ENCODE measurements at regions not wholly inside any gene's neighbourhood (a gene's known extent, or its start where the extent isn't known, plus 50 kb on each side); places are given as distances from the start of the nearest gene placed in this dataset.
"Not testable (repeated sequence)": the region's sequence is repeated elsewhere in the genome, so short reads cannot be mapped to it uniquely, and the experiment has no call there.

GRCh38 chr7:1298931-1299885 is 66.5 kb downstream of the UNCX start:
- Histone ChIP-seq H3K4me1 (ENCODE audit: low read length) (peaks cover 5% of the 10 kb centered on the region), H3K4me3 (ENCODE audit: low read length) (no peak overlapping the region), H3K27me3 (ENCODE audit: low read length) (no peaks in the 10 kb centered on the region), H3K4me2 (ENCODE audit: low read depth, low read length, poor library complexity, severe bottlenecking) (no peak overlapping the region), H2AFZ (ENCODE audit: low read length) (no peak overlapping the region), H3K9ac (ENCODE audit: low read length) (no peak overlapping the region), H3K79me2 (ENCODE audit: low read length) (no peaks in the 10 kb centered on the region), H3K9me3 (ENCODE audit: low read length) (no peaks in the 10 kb centered on the region), H4K20me1 (ENCODE audit: insufficient read depth, low read depth, low read length) (no peaks in the 10 kb centered on the region), H3K27ac (ENCODE audit: low read length) (no peak overlapping the region), H3K9me2 (replicated peaks; ENCODE audit: insufficient read depth, low read length) (no peaks in the 10 kb centered on the region), H3K36me3 (ENCODE audit: insufficient read depth, low read length) (no peaks in the 10 kb centered on the region)
- no peak for DNase-seq

- H3K9me2 ChIP-seq (replicated peaks; ENCODE audit: insufficient read depth, low read length) = no peaks in the 10 kb centered on the region
- H2AFZ ChIP-seq (ENCODE audit: low read length) = no peak overlapping the region
- H3K4me1 ChIP-seq (ENCODE audit: low read length) = peaks cover 5% of the 10 kb centered on the region
- no peak overlapping the region for H3K27ac ChIP-seq (ENCODE audit: low read length)
- H3K4me3 ChIP-seq (ENCODE audit: low read length) = no peak overlapping the region
- no peaks in the 10 kb centered on the region for H3K36me3 ChIP-seq (ENCODE audit: insufficient read depth, low read length)
- H3K9me3 ChIP-seq (ENCODE audit: low read length) = no peaks in the 10 kb centered on the region
- H3K9ac ChIP-seq (ENCODE audit: low read length) = no peak overlapping the region
- DNase-seq = no peak
- no peaks in the 10 kb centered on the region for H4K20me1 ChIP-seq (ENCODE audit: insufficient read depth, low read depth, low read length)
- H3K4me2 ChIP-seq (ENCODE audit: low read depth, low read length, poor library complexity, severe bottlenecking) = no peak overlapping the region
- no peaks in the 10 kb centered on the region for H3K79me2 ChIP-seq (ENCODE audit: low read length)
- H3K27me3 ChIP-seq (ENCODE audit: low read length) = no peaks in the 10 kb centered on the region
These were observed 67.5 kb downstream of the UNCX start for GRCh38 chr7:1300206-1300605.

- Histone ChIP-seq H3K27ac (ENCODE audit: low read length) (no peak overlapping the region), H3K9me3 (ENCODE audit: low read length) (no peaks in the 10 kb centered on the region), H3K4me2 (ENCODE audit: low read depth, low read length, poor library complexity, severe bottlenecking) (no peak overlapping the region), H3K4me1 (ENCODE audit: low read length) (peaks cover 5% of the 10 kb centered on the region), H3K79me2 (ENCODE audit: low read length) (no peaks in the 10 kb centered on the region), H3K36me3 (ENCODE audit: insufficient read depth, low read length) (no peaks in the 10 kb centered on the region), H4K20me1 (ENCODE audit: insufficient read depth, low read depth, low read length) (no peaks in the 10 kb centered on the region), H3K4me3 (ENCODE audit: low read length) (no peak overlapping the region), H3K9me2 (replicated peaks; ENCODE audit: insufficient read depth, low read length) (no peaks in the 10 kb centered on the region), H3K9ac (ENCODE audit: low read length) (no peak overlapping the region), H3K27me3 (ENCODE audit: low read length) (no peaks in the 10 kb centered on the region), H2AFZ (ENCODE audit: low read length) (no peak overlapping the region)
- DNase-seq = no peak
These were observed 68.0 kb downstream of the UNCX start for GRCh38 chr7:1300636-1301035.

GRCh38 chr7:1301054-1301881 is 68.6 kb downstream of the UNCX start:
- H3K9me3 ChIP-seq (ENCODE audit: low read length) = no peaks in the 10 kb centered on the region
- peaks cover 5% of the 10 kb centered on the region for H3K4me1 ChIP-seq (ENCODE audit: low read length)
- no peaks in the 10 kb centered on the region for H4K20me1 ChIP-seq (ENCODE audit: insufficient read depth, low read depth, low read length)
- no peak overlapping the region for H3K4me3 ChIP-seq (ENCODE audit: low read length)
- H3K4me2 ChIP-seq (ENCODE audit: low read depth, low read length, poor library complexity, severe bottlenecking) = no peak overlapping the region
- H3K9me2 ChIP-seq (replicated peaks; ENCODE audit: insufficient read depth, low read length) = no peaks in the 10 kb centered on the region
- H3K27me3 ChIP-seq (ENCODE audit: low read length) = no peaks in the 10 kb centered on the region
- no peak overlapping the region for H2AFZ ChIP-seq (ENCODE audit: low read length)
- no peaks in the 10 kb centered on the region for H3K36me3 ChIP-seq (ENCODE audit: insufficient read depth, low read length)
- no peak for DNase-seq
- H3K79me2 ChIP-seq (ENCODE audit: low read length) = no peaks in the 10 kb centered on the region
- H3K9ac ChIP-seq (ENCODE audit: low read length) = no peak overlapping the region
- no peak overlapping the region for H3K27ac ChIP-seq (ENCODE audit: low read length)

- Histone ChIP-seq H3K27ac (ENCODE audit: low read length) (no peak overlapping the region), H3K9me3 (ENCODE audit: low read length) (no peaks in the 10 kb centered on the region), H3K4me2 (ENCODE audit: low read depth, low read length, poor library complexity, severe bottlenecking) (no peak overlapping the region), H3K4me1 (ENCODE audit: low read length) (peaks cover 5% of the 10 kb centered on the region), H3K9me2 (replicated peaks; ENCODE audit: insufficient read depth, low read length) (no peaks in the 10 kb centered on the region), H3K36me3 (ENCODE audit: insufficient read depth, low read length) (no peaks in the 10 kb centered on the region), H3K4me3 (ENCODE audit: low read length) (no peak overlapping the region), H2AFZ (ENCODE audit: low read length) (no peak overlapping the region), H4K20me1 (ENCODE audit: insufficient read depth, low read depth, low read length) (no peaks in the 10 kb centered on the region), H3K27me3 (ENCODE audit: low read length) (no peaks in the 10 kb centered on the region), H3K9ac (ENCODE audit: low read length) (no peak overlapping the region), H3K79me2 (ENCODE audit: low read length) (no peaks in the 10 kb centered on the region)
- no peak for DNase-seq
These were observed 69.2 kb downstream of the UNCX start for GRCh38 chr7:1301882-1302251.

GRCh38 chr7:1302936-1303335 is 70.3 kb downstream of the UNCX start:
- no peak overlapping the region for H3K27ac ChIP-seq (ENCODE audit: low read length)
- no peak overlapping the region for H3K9ac ChIP-seq (ENCODE audit: low read length)
- no peaks in the 10 kb centered on the region for H3K79me2 ChIP-seq (ENCODE audit: low read length)
- H3K4me3 ChIP-seq (ENCODE audit: low read length) = no peak overlapping the region
- no peak for DNase-seq
- H4K20me1 ChIP-seq (ENCODE audit: insufficient read depth, low read depth, low read length) = no peaks in the 10 kb centered on the region
- no peaks in the 10 kb centered on the region for H3K9me2 ChIP-seq (replicated peaks; ENCODE audit: insufficient read depth, low read length)
- H3K4me1 ChIP-seq (ENCODE audit: low read length) = peaks cover 5% of the 10 kb centered on the region
- no peak overlapping the region for H3K4me2 ChIP-seq (ENCODE audit: low read depth, low read length, poor library complexity, severe bottlenecking)
- H3K27me3 ChIP-seq (ENCODE audit: low read length) = no peaks in the 10 kb centered on the region
- no peaks in the 10 kb centered on the region for H3K9me3 ChIP-seq (ENCODE audit: low read length)
- no peak overlapping the region for H2AFZ ChIP-seq (ENCODE audit: low read length)
- H3K36me3 ChIP-seq (ENCODE audit: insufficient read depth, low read length) = no peaks in the 10 kb centered on the region

DNA sequence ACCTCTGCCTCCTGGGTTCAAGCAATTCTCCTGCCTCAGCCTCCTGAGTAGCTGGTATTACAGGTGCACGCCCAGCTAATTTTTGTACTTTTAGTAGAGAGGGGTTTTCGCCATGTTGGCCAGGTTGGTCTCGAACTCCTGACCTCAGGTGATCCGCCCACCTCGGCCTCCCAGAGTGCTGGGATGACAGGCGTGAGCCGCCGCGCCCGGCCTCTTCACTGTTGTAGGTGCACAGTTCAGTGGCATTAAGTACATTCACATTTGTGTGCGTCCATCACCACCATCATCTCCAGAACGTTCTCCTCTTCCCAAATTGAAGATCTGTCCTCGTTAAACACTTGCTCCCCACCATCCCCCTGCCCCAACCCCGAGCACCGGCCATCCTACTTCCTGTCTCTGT is 71.3 kb downstream of the UNCX start:
- H3K4me2 ChIP-seq (ENCODE audit: low read depth, low read length, poor library complexity, severe bottlenecking); H3K4me3 ChIP-seq (ENCODE audit: low read length); DNase-seq; H3K9ac ChIP-seq (ENCODE audit: low read length); H3K79me2 ChIP-seq (ENCODE audit: low read length); H3K9me3 ChIP-seq (ENCODE audit: low read length); H3K27me3 ChIP-seq (ENCODE audit: low read length); H2AFZ ChIP-seq (ENCODE audit: low read length); H3K36me3 ChIP-seq (ENCODE audit: insufficient read depth, low read length); H4K20me1 ChIP-seq (ENCODE audit: insufficient read depth, low read depth, low read length); H3K27ac ChIP-seq (ENCODE audit: low read length); H3K9me2 ChIP-seq (replicated peaks; ENCODE audit: insufficient read depth, low read length); H3K4me1 ChIP-seq (ENCODE audit: low read length): not testable (repeated sequence)

- H3K27me3 ChIP-seq (ENCODE audit: low read length) = no peaks in the 10 kb centered on the region
- H3K79me2 ChIP-seq (ENCODE audit: low read length) = no peaks in the 10 kb centered on the region
- H3K4me2 ChIP-seq (ENCODE audit: low read depth, low read length, poor library complexity, severe bottlenecking) = no peak overlapping the region
- H3K4me1 ChIP-seq (ENCODE audit: low read length) = peaks cover 5% of the 10 kb centered on the region
- H3K9ac ChIP-seq (ENCODE audit: low read length) = no peak overlapping the region
- H2AFZ ChIP-seq (ENCODE audit: low read length) = no peak overlapping the region
- H3K9me2 ChIP-seq (replicated peaks; ENCODE audit: insufficient read depth, low read length) = no peaks in the 10 kb centered on the region
- H3K27ac ChIP-seq (ENCODE audit: low read length) = no peak overlapping the region
- no peak for DNase-seq
- H3K4me3 ChIP-seq (ENCODE audit: low read length) = no peak overlapping the region
- no peaks in the 10 kb centered on the region for H4K20me1 ChIP-seq (ENCODE audit: insufficient read depth, low read depth, low read length)
- H3K9me3 ChIP-seq (ENCODE audit: low read length) = no peaks in the 10 kb centered on the region
- H3K36me3 ChIP-seq (ENCODE audit: insufficient read depth, low read length) = no peaks in the 10 kb centered on the region
These were observed 73.2 kb downstream of the UNCX start for GRCh38 chr7:1305873-1306272.

All from Karpas-422 (cell line).